DMS53 (cell line): ENCODE measurements at regions not wholly inside any gene's neighbourhood (a gene's known extent, or its start where the extent isn't known, plus 50 kb on each side); places are given as distances from the start of the nearest gene placed in this dataset.
"Not testable (repeated sequence)": the region's sequence is repeated elsewhere in the genome, so short reads cannot be mapped to it uniquely, and the experiment has no call there.

Experiments used
- DNase-seq: peaks from one replicate; lab custom pipeline; 2025; lab: John Stamatoyannopoulos, UW

- no peak for DNase-seq
These were observed 141.8 kb downstream of the SIM1 start for GRCh38 chr6:100322886-100323285.

- DNase-seq, result no peak
These were observed 144.0 kb downstream of the SIM1 start for GRCh38 chr6:100320686-100321085.

- DNase-seq, result no peak
These were observed 147.7 kb downstream of the SIM1 start for GRCh38 chr6:100317031-100317430.

GRCh38 chr6:100314186-100314585 is 150.5 kb downstream of the SIM1 start:
- no peak for DNase-seq

GRCh38 chr6:100311707-100312251 is 152.9 kb downstream of the SIM1 start:
- DNase-seq, result no peak

GRCh38 chr6:100309174-100309573 is 155.5 kb downstream of the SIM1 start:
- no peak for DNase-seq

GRCh38 chr6:100307561-100307960 is 157.2 kb downstream of the SIM1 start:
- no peak for DNase-seq

- no peak for DNase-seq
These were observed 159.4 kb downstream of the SIM1 start for GRCh38 chr6:100305209-100305869.

- no peak for DNase-seq
These were observed 160.1 kb downstream of the SIM1 start for GRCh38 chr6:100304575-100304974.

- DNase-seq, result no peak
These were observed 163.0 kb downstream of the SIM1 start for GRCh38 chr6:100301731-100302130.

- DNase-seq, result peak; percentile 44
These were observed 164.4 kb downstream of the SIM1 start for GRCh38 chr6:100300221-100300736.

- peak; percentile 68 for DNase-seq
These were observed 167.7 kb downstream of the SIM1 start for GRCh38 chr6:100296810-100297544.

- DNase-seq, result not testable (repeated sequence)
These were observed 169.5 kb downstream of the SIM1 start for GRCh38 chr6:100295172-100295571.

- peak; percentile 51 for DNase-seq
These were observed 175.4 kb downstream of the SIM1 start for GRCh38 chr6:100289285-100289684.

GRCh38 chr6:100288311-100288710 is 176.4 kb downstream of the SIM1 start:
- DNase-seq, result no peak

- peak; percentile 35 for DNase-seq
These were observed 181.4 kb downstream of the SIM1 start for GRCh38 chr6:100283285-100283684.

GRCh38 chr6:100281471-100281901 is 183.2 kb downstream of the SIM1 start:
- DNase-seq, result no peak

GRCh38 chr6:100276311-100277057 is 188.2 kb downstream of the SIM1 start:
- no peak for DNase-seq

GRCh38 chr6:100274147-100274546 is 190.6 kb downstream of the SIM1 start:
- no peak for DNase-seq

- no peak for DNase-seq
These were observed 193.1 kb downstream of the SIM1 start for GRCh38 chr6:100271625-100272024.

GRCh38 chr6:100271202-100271601 is 193.5 kb downstream of the SIM1 start:
- no peak for DNase-seq

GRCh38 chr6:100269189-100269588 is 195.5 kb downstream of the SIM1 start:
- DNase-seq, result no peak
